ENCODE measurements at regions not wholly inside any gene's neighbourhood (a gene's known extent, or its start where the extent isn't known, plus 50 kb on each side); places are given as distances from the start of the nearest gene placed in this dataset.

DNA sequence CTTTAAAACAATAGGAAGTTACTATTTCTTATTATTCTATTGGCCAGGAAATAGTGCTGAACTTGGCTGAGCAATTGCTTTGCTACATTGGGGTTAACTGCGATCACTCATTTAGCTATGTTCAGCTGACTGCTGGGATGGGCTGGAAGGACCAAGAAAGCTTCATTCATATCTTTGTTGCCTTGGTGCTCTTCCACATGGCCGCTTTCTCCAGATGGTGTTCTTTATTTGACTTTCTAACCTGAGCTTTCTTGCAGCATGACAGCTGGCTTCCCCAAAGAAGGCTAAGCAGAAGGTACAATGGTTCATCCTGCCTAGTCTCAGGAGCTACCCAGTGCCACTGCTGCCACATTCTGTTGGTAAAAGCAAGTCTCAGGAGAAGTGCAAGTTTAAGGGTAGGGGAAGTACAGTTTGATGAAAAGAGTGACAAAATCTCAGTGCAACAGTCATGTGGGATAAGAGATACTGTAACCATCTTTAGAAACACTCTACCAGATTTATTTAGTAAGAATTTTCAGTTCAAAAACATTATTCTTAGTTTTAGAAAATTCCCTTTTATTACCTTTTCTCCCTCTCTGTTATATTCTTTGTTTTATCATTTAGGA lies 180.6 kb upstream of the RBMS1 start:
- DNase-seq (ENCODE audit: low read depth), result no peak

DNA sequence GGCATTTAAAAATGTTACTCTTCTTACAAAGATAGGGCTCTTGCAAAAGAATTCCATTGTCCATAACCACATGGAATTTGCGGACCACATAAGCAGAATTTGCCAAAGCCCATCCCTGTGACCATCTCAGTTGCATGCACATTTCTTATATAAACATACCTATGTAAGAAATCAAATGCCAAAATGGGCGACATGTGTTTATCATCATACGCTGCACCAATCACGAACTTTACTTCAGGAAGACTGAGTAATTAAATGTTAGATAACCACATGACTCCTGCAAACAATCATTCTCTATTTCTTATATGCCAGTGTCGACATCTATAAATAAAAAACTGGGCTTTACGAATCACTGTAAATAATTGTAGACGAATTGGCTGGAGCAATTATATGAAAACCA lies 186.1 kb upstream of the RBMS1 start:
- no peak for DNase-seq (ENCODE audit: low read depth)

DNA sequence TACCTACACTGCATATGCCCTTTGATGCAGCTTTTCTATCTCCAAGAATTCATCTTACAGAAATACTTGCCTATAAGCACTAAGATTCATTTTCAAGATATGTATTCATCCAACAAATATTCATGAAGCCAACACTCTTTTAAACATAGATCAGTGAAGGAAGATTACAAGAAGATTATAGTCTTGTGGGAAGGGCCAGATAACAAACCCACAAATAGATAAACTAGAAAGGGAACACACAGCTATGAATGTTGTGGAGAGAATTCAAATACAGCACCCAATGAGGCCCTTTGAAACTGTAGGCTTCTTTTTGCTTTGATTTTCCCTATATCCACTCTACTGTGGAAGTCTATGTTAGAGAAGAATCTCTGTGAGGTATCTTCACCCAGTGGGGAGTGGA lies 186.7 kb upstream of the RBMS1 start:
- no peak for DNase-seq (ENCODE audit: low read depth)

DNA sequence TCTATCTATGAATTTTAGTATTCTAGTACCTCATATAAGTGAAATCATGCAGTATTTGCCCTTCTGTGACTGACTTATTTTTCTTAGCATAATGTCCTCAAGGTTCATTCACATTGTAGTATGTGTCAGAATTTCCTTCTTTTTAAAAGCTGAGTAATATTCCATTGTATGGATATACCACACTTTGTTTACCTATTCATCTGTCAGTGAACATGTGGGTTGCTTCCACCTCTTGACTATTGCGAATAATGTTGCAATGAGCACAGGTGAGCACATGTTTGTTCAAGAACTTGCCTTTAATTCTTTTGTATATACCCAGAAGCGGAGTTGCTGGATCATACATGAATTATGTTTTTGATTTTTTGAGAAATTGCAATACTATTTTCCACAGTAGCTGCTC lies 187.4 kb upstream of the RBMS1 start:
- no peak for DNase-seq (ENCODE audit: low read depth)

DNA sequence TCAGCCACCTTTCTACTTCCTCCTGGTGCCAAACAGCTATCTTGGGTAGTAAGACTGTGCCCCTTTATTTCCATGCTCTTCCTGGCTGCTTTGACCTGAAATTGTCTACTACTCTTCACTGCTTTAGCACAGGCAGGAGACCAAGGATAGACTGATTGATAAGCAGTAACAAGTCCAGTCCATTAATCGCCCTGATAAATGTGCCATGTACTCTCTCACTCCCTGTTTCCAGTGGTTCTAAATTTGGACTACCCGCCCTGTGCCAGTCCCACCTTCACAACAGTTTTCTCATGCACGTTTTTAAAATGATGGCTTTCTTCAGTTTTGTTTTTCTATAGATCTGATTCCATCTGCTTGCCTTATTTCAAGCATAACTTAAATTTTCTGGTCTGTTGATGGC lies 189.6 kb upstream of the RBMS1 start:
- DNase-seq (ENCODE audit: low read depth), result no peak

DNA sequence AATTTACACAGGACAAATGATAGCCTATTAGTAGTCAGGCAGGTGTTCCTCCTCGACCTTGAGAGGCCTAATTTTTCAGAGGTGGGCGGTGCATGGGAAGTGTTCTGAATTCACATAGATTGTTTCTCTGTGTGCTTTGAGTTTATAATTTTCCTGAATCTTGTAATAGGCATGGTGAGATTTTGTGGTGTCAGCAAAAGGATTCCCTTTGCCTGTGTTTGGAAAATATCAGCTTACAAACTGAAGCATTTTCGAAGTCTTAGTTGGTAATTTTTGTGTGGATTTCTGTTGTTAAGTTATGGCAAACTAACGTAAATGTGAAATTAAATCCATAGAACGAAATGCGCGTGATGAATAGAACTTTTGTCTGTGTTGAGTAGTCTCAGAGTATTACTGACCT lies 194.0 kb upstream of the RBMS1 start:
- DNase-seq (ENCODE audit: low read depth), result no peak

DNA sequence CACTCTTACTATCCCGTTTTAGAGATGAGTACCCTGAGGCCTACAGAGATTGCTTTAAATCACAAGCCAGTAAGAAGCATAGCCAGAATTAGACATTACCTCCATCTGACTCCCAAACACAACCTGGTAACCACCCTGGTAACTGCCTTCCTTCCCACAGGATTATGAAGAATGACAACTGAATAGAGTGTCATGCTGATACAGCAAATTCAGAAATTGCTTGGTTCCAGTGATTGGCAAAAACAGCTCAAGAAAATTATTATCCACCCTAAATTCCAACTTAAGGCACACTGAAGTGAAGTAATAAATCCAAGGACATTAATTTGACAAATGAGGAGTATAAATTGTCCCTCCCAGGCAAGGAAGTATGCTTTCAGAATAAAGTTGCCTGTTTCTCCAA lies 195.8 kb upstream of the RBMS1 start:
- DNase-seq (ENCODE audit: low read depth), result no peak

DNA sequence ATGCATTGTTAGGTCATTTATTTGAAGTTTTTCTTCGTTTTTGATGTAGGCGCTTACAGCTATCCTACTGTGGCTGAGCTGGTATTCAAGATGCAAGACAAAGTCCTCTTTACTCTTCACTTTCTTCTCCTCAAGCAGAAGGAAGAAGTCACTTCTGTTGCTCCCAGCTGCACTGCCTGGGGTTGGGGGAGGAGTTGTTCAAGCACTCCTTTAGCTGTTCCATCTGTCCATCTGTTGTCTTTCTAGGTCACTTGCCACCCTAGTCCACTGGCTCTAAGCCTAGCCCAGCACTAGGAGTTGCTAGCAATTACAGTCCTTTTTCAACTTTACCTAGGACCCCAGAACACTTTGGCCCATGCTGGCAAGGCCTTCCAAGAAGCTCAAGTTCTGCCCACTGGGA lies 200.6 kb upstream of the RBMS1 start:
- DNase-seq (ENCODE audit: low read depth), result no peak

DNA sequence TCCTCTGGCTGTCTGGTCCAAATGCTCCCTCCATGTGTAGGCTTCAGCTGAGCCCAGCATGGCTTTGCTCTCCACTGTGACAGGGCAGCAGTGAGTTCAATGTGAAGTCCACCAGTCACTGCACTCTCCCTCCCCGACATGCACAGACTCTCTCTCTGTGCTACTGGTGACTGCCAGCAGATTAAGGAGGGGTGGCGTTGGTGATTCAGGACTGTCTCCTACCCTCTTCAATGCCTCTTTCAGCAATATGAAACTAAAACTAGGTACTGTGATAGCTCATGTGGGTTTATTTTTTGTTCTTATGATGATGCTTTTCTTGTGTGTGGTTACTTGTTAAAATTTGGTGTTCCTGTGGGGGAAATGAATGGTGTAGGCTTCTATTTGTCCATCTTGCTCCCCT lies 201.0 kb upstream of the RBMS1 start:
- DNase-seq (ENCODE audit: low read depth), result peak; percentile 11

DNA sequence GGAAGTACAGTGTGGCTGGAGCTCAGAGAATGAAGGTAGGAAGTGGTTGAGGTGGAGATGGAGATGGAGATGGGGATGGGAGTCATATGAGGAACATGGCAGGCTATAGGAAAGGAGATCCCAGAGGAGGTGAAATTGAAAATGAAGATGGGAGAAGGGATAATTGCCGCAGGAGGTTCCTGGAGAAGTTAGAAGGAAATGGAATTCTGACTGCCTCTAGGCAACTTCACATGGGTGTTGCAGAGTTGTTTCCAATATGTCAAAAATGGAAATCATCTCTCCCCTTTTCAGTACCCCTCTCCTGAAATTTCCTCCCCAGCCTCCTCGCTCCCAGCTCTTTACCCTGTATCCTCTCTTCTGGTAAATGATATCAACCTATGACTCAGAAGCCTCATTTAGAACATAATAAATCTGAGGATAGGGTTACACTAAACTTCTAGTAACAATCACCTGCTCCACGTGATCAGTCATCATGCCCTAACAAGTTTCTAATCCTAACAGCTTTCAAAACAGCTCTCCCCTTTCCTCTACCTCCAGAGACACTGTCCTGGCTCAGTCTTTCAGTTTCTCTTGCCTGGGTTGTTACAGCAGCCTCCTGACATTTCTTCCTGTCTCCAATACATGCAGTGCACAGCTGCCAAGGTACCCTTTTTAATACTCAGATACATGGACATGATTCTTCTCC lies 201.9 kb upstream of the RBMS1 start:
- no peak for DNase-seq (ENCODE audit: low read depth)

DNA sequence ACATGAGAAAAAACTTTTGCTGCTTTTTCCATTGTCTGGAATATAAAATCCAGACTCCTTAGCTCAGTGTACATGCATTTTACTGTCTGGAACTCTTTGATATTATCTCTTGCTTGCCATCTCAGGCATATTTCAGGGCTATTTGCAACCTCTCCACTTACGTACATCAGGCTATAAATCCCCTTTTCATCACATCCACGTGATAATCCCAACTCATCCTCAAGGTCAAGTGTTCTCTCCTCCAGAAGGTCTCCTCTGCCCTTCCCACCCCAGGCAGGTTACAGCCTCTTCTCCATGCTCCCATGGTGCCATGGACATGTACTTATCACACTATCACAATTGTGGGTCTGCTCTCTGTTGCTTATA lies 202.5 kb upstream of the RBMS1 start:
- no peak for DNase-seq (ENCODE audit: low read depth)

DNA sequence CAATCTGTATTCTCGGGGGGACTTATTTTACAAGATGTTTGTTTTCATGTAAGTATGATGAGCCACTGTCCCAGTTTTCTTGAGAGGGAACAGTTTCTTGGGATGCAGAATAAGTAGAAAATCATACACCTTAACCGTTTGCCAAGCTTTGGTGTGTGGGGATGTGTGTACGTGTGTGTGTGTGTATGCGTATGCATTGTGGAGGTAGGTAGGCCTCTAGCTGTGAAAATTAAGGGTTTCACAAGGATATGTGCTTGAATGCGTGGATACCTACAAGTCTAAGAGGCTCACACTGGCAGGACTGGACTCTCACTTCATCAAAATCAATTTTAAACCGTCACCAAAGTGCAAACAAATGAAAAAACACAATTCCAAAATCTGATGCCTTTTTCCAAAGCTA lies 204.2 kb upstream of the RBMS1 start:
- no peak for DNase-seq (ENCODE audit: low read depth)

DNA sequence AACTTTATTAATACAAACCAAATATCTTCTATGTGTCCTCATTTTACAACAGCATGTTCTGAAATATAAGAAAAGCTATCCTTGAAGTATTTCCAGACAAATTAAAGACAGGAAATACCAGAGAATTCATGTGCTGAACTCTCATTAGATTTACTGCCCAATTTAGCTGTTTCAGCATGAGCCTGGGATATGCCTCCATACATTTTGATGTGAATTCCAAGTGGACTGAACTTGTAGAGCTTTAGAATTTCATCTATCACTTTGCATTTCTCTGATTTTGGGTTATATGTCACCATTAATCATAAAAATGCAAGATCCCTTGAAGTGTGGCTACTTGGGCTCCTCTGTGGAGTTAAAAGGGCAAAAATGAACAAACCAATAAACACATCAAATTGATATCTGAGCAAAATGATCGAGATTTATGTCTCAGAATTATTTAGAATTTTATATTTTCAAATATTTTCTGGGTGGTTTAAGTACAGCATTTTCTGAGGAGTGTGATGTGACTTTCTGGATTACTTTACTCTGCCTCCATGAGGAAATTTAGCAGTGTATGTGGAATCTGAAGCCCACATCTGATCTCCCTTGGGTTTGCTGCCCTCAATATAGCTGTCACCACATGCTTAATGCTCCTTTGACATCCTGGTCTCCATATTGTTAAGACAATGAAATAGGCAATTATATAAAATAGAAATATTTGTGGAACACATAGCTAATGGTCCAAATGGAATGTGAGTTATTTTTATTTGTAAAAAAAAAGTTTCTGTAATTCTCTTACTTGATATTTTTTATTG lies 206.6 kb upstream of the RBMS1 start:
- DNase-seq (ENCODE audit: low read depth), result no peak

DNA sequence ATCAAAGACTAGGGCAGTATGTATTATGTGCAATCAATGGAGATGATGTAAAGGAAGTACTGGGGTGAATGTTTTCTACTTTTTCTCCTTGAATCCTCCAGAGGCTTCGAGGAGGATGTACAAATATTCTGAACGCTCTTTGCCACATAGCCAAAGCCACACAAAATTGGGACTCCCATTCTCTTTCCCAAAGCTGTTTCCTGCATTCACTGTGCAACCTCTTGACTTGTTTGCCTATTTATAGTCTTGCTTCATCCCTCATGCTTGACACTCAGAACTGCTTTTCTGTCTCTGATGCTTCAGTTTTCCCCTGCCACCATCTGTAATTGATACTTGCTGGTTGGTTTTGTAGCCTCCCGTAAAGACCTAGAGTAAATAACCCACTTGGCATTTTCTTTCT lies 208.2 kb upstream of the RBMS1 start:
- DNase-seq (ENCODE audit: low read depth), result no peak

DNA sequence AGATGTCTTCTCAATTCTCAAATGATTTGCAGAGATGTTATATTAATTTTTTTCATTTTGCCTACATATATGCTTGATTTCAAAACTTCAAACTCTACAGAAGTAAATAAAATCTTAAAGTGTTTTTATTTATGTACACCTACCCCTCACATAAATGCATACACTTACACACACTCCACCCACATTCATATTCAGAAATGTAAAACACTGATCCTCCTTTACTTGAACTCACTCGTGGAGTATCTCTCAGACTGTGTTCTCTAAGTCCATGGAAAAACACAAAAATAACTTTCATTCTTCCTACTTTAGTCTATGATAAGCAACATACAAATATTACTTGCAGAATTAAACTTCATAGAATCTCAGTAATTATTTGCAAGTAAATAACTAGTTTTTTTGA lies 209.1 kb upstream of the RBMS1 start:
- DNase-seq (ENCODE audit: low read depth), result no peak

DNA sequence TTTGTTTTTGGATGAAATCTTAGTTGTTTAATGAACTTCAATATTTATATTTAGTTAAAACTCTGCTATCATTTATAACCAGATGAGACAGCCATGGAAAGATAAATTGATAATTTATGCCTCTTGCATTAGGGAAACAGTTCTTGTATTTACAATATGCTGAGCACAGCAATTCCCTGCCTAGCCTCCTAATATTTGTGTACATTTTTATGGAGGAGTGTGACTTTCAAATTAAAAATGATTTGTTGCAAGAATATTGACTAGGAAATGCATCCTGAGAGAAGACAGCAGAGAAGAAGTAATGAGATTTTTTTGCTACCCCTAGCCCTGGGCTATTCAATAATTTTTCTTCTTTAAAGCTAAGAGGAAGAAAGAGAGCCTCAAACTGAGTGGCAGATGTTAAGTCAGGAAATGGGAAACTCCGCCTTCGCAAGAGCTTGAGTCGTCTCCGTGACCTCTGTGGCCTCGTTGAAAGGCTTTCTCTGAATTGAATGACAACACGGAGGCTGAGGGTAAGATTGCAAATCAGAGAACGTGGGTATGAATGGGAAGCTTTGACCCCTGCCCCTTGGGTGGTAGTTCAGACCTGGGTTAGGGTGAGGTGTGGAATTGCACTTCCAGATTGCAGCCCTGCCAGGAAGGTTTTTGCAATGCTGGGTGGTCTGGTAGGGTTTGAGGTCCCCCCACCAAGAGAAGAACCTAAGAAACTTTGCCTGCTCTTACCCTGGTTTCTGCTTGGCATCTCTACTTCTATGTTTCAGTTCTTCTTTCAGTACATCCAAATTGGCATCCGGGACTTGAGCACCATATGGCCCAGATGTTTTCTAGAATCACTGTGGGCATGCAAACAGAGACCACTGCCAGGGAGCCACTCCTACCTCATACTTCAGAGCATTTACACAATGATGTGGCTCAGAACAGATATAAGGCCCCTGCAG lies 210.3 kb upstream of the RBMS1 start:
- DNase-seq (ENCODE audit: low read depth), result no peak

DNA sequence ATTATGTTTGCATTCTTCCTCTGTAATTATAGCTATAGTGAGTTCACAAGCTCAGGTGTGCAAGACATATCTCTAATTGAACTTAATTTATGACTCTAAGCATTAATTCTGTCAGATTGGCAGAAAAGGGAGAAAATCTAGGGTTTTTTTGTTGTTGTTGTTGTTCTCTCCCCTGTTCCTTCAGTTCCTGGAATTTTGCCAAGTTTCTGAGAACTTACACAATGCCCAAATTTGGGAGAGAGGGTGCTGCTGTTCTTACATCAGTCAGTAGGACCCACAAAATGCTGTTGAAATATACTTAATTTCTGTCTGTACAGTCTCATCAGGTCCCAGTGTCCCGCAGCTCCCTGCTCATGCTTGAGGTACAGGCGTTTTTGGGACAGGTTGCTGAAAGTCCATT lies 221.8 kb upstream of the RBMS1 start:
- DNase-seq (ENCODE audit: low read depth), result no peak

DNA sequence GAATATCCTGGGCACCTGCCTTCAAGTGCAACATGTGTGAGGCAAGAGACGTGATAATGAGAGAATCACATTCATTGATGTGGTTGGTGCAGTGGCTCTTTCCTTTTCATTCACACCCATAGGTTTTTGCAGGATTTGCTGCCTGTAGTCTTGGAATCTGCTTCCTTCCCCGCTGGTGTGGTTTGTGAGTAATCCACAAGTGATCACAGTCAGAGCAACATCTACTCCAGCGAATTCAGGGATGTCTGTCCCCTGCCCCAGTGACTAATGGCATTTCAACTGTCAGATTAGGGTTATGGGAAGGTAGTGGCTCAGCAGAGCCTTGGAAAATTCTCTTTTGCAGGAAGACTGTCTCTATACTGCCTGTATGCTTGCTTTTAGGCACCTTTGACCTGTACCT lies 225.5 kb upstream of the RBMS1 start:
- no peak for DNase-seq (ENCODE audit: low read depth)

DNA sequence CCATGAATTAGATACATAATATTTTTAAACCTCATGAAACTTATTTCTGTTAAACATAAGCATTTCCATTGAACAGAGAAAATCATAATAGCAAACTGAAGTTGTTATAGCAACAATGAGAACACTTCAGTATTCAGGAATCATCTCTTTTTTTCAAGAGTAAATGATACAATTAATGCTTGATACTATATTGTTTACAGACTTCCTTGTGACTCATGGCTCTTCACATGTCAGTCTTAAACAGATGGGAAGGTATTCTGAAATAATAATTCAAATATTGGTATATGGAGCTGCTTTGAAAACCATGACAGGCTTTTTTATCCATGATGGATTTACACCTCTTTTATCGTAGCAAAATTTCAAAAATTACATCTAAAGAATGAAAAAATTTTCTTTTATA lies 226.5 kb upstream of the RBMS1 start:
- no peak for DNase-seq (ENCODE audit: low read depth)

DNA sequence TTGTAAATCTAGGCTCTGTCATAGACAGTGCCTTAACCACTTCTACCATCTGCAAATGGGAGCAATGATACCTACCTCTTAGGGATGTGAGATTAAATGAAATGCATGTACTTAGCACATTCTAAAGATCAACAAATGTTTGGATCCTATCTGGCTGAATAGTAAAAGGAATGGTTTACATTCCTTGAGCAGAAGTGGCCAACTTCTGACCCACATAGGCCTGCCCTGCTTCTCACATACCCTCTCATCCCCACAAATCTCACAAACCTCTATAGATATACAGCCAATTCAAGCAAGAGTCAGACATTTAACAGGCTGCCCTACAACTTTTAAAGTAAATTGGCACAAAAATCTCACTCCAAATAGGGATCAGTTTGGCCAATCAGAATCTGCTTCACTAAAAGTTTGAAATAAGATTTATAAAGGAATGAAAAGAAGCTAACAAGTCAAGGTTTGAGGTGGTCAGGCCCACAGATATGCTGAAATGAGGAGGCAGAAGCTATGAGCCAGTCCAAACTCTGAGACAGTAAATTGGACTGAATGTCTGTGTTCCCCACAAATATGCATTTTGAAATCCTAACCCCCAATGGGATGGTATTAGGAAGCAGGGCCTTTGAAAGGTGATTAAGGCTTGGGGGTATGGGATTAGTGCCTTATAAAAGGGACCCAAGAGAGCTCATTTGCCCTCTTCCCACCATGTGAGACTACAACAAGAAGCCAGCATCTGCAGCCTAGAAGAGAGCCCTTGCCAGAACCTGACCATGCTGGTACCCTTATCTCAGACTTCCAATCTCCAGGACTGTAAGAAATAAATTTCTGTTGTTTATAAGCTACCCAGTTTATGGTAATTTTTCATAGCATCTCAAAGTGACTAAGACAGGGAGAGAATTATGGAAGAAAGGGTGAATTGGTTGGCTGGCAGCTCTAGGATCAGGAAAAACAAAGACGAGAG lies 227.8 kb upstream of the RBMS1 start:
- DNase-seq (ENCODE audit: low read depth), result no peak

DNA sequence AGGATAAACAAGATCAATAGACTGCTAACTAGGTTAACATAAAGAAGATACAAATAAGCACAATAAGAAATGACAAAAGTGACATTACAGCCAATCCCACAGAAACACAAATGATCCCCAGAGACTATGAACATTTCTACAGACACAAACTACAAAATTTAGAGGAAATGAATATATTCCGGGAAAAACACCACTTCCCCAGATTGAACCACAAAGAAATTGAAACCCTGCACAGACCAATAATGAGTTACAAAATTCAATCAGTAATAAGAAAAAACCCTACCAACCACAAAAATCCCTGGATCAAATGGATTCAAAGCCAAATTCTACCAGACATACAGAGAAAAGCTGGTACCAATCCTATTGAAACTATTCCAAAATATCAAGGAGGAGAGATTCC lies 232.4 kb upstream of the RBMS1 start:
- DNase-seq (ENCODE audit: low read depth), result no peak

Measured in activated T-cell treated with anti-CD3 and anti-CD28 coated beads for 24 hours (primary cell).